ENCODE measurements at regions not wholly inside any gene's neighbourhood (a gene's known extent, or its start where the extent isn't known, plus 50 kb on each side); places are given as distances from the start of the nearest gene placed in this dataset.

DNA sequence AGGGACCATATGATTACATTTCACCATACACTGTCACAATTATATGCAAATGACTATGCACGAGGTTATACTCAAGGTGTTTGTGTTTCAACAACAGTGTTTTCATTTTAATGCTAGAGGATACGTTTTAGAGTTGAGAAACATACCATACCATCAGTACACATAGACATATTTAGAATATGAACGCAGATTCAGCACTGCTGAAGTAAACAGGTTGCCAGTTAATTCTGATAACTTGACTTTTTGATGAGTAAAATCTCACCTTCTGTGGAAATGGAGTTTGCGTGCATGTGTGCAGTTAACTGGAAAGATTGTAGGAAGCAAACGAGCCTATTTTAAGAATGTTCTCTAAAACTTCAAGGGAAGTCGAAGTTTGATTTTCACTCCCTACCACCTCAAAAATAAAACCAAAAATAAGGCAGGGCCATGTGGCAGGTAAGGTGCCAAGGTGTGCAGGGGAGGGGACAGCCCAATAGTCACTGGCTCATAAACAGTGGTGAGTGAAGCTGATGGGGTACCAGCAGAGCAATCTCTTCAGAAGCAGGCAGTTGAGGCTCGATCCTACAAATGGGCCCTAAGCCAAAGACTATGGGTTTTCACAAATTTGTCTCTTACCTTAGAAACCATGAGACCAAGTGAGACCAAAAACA, 213.1 kb downstream of the IKZF2 start:
- TF ChIP-seq, protein P1, sequence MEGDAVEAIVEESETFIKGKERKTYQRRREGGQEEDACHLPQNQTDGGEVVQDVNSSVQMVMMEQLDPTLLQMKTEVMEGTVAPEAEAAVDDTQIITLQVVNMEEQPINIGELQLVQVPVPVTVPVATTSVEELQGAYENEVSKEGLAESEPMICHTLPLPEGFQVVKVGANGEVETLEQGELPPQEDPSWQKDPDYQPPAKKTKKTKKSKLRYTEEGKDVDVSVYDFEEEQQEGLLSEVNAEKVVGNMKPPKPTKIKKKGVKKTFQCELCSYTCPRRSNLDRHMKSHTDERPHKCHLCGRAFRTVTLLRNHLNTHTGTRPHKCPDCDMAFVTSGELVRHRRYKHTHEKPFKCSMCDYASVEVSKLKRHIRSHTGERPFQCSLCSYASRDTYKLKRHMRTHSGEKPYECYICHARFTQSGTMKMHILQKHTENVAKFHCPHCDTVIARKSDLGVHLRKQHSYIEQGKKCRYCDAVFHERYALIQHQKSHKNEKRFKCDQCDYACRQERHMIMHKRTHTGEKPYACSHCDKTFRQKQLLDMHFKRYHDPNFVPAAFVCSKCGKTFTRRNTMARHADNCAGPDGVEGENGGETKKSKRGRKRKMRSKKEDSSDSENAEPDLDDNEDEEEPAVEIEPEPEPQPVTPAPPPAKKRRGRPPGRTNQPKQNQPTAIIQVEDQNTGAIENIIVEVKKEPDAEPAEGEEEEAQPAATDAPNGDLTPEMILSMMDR (IDR thresholded peaks at IDR 0.05; ENCODE audit: extremely low read depth in 1 of 2, insufficient read depth in 1 of 2, low read depth in 1 of 2, low read length in 2 of 2), result no peak
- no peak for TF ChIP-seq POLR2AphosphoS5 (IDR thresholded peaks at IDR 0.05; ENCODE audit: insufficient read depth, low read depth, low read length)
- TF ChIP-seq, protein P2, sequence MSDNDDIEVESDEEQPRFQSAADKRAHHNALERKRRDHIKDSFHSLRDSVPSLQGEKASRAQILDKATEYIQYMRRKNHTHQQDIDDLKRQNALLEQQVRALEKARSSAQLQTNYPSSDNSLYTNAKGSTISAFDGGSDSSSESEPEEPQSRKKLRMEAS (IDR thresholded peaks at IDR 0.05; ENCODE audit: insufficient read depth, insufficient read length), result no peak
- TF ChIP-seq POLR2A (IDR thresholded peaks at IDR 0.05; ENCODE audit: low read depth, low read length), result no peak
- no peak for TF ChIP-seq EZH2 (IDR thresholded peaks at IDR 0.05; ENCODE audit: borderline replicate concordance, low read depth, low read length, severe bottlenecking)
- no peak for TF ChIP-seq JUN (IDR thresholded peaks at IDR 0.05; ENCODE audit: borderline replicate concordance, insufficient read depth, insufficient read length, low read depth)
